ENCODE measurements at regions not wholly inside any gene's neighbourhood (a gene's known extent, or its start where the extent isn't known, plus 50 kb on each side); places are given as distances from the start of the nearest gene placed in this dataset.
A peak's percentile ranks its signal among the peaks of the same experiment; 100 is the strongest.

DNA sequence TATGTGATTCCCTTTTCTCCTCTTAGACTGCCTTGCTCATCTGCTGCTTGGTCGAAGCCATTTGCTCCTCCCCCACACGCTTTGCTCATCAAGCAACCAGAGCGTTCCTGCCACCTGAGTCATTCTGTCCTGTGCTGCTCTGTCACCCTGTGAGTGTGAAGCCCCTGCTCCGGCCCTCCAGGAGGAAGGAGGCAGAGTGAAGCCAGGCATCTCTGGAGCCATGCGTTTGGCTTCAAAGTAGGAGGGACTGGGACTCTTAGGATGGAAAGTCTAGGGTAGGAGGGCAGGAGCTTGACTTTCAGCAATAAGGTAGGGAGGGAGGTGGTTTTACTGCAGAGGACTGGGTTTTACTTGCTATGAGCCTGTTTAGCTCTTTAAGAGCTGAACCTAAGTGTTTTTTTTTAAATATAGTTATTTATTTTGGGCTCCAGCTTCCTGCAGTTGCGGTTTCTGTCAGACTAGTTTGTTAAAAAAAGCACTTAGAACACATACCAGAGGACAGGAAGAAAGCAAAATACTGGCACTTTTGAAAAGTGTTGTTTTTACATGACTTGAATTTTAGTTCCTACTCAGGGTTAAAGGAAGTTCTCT lies 63.6 kb downstream of the SPINK2 start:
- peak; percentile 19 to 89 (median 41) for DNase-seq

DNA sequence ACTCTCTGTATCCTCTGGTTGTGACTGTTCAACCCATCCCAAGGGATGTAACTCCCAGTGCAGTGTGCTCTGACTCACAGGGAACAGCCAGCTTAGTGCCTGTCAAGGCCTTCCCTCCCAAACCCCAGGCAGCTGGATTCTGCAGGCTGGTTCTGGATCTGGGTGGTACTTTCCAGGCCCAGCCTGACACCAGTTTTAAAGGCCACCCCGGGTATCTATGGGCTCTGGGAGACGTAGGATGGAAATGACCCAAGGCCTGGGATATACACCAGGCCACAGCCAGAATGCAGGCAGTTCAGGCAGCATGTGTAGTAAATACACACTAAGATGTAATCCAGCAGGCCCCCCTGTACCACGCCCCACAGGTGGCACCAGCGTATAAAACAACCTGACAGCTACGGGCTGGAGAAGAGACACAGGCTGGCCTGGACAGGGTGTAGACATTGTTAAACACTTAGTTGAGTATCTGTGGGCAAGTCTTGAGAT lies 64.2 kb downstream of the SPINK2 start:
- DNase-seq = peak in 1 of 3 donors; percentile 46

DNA sequence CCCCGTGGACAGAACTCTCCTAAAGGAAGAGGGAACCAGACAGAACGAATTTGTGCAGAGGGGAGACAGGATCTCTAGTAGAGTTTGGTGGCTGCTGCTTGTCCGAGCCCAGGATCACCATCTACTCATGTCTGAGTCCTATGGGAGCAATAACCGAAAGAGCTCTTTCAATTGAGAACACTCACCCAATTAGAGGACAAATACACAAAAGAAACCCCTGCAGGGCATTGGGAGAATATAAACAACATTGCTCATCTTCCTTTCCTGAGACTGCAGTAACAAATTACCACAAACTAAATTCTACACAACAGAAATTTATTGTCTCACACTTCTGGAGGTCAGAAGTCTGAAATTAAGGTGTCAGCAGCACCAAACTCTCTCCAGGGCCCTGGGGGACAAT lies 65.6 kb downstream of the SPINK2 start:
- DNase-seq = no peak

DNA sequence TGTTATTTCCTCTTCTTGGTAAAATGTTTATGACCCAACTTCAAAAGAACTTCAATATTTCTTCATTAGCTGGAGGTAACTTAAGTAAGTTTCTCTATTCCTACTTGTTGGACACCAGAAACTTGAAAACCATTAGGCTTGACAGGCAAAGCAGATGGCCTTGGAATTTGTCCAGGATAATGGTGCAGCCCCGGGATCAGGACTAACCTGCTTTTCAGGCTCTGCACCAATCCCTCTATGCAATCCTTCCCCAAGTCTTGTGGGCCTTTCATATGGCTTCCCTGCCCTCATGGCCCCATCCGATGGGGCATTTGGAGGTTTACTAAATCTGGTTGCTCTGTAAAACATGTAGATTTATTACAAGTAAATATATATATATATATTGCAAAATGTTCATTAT lies 68.5 kb downstream of the SPINK2 start:
- no peak for DNase-seq

DNA sequence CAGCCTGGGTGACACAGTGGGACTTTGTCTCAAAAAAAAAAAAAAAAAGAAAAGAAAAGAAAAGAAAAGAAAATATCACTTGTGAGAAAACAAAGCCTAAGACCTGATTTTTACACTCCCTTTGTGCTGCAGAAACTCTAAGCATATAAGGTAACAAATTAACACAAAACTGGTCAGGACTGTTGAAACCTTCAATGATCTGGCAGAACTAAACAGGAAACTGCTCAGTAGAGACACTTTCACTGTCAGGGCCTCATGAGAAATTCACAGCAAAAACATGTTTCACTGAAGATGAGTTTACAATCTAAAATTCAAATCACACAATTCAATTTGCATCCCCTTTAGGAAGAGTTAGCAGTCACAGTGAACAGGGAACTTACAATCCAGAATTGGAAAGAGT lies 69.1 kb upstream of the HOPX start:
- no peak for DNase-seq

DNA sequence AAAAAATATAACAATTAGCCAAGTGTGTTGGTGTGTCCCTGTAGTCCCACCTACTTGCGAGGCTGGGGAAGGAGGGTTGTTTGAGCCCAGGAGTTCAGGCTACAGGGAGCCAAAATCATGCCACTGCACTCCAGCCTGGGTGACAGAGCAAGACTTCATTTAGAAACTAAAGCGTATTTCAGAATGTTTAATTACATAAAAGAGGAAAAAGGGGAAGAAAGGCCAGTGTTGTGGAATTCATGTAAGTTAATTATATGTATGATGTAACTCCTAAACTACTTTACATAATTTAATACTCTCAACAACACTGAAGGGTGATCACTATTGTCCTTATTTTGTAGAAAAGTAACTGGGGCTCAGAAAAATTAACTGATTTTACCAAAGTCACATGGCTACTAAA lies 67.2 kb upstream of the HOPX start:
- DNase-seq = no peak

DNA sequence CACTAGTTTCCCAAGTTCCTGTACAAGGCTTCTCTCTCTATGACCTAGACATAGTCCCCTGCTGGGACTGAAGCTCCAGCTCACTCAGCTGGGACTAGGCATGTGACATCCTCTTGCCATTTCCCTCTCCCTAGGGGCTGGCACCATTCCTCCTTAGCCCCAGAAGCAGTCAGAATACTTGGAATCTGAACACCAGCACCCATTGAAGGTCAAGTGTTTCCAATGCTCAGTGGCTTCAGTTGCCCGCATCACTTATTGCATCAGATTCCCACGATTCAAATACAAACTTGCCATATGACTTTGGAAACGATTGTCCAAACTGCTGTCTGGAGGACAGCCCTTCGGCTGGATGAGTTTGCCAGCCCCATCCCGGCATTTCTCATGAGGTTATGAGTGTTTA lies 65.5 kb upstream of the HOPX start:
- DNase-seq = no peak

- no peak for DNase-seq
These were observed 63.9 kb upstream of the HOPX start for GRCh38 chr4:56745042-56745441.

- no peak for DNase-seq
These were observed 62.9 kb upstream of the HOPX start for GRCh38 chr4:56744030-56744429.

DNA sequence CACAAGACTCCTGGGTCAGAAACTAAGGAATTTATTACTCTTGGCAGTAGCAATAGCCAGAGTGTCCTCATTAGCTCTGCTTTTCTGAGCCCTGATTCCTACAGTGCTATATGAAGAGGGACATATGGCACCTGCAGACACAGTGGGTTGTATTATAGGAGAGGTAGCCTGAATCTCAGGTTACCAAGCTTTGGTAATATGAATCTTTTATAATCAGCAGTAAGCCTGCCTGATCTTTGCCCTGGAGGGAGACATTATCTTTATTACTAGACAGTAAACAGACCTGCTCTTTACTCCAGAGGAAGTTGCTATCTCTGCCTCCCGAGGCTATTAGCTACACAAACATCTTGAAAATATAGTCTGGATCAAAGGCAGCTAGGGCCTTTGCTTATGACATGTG lies 62.5 kb upstream of the HOPX start:
- no peak for DNase-seq

DNA sequence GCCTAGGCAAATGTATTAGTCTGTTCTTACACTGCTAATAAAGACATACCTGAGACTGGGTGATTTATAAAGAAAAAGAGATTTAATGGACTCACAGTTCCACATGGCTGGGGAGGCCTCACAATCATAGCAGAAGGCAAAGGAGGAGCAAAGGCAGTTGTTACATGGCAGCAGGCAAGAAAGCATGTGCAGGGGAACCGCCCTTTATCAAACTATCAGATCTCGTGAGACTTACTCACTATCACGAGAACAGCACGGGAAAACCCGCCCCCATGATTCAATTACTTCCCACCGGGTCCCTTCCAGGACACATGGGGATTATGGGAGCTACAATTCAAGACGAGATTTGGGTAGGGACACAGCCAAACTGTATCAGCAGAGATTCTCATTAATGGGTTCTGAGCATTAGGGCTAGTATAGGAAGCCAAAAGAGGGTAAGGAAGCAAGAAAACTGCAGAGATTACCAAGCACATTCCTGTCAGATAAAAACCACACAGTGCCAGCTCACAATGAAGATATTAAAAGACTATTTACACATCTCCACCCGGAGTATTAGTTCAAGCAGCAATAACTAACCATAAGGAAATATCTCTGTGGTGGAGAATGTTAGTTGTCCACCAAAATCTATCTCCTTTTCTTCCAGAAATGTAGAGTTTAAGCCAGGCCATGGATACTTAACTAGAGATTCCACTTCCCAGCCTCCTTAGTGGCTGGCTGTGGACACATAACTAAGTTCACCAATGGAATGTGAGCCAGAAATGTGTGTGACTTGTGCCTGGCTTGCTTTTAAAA lies 61.2 kb upstream of the HOPX start:
- DNase-seq = no peak

DNA sequence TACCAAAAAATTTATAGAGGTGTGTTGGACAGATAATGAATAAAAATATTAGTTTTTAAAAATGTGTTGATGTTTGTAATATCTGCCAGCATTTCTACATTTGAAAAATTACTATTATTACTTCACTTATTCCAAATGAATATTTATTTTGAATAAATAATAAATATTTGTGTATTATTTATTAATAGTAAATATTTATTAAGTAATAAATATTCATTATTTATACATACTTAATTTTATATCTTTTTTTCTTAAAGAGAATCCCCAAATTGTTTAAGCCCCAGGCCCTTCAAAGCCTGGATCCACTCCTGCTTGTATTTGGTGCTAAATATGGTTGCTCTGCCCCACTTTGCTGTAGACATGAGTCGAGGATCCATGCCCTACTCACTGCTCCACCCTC lies 60.5 kb upstream of the HOPX start:
- DNase-seq = no peak

GRCh38 chr4:56739066-56739777 lies 58.1 kb upstream of the HOPX start:
- peak in 2 of 3 donors; percentile 53 to 61 for DNase-seq

DNA sequence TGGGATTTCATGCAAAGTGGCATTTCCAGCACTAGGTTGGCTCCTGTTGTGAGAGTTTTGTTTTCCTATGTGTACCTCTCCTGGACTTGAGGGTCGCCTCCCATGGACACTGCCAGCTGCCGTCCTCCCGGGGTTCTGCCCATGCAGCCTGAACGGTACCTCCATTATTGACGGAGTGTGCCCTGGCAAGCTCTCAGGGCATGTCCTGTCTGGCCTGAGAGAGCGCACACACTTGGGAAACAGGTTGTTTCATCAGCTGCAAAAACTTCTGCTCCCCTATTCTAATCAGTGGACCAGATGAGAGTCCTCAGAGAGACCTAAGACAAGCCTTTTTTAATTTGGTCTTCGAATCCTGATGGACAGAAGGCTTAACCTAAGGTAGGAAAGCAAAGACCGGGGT lies 56.6 kb upstream of the HOPX start:
- DNase-seq = no peak

GRCh38 chr4:56733352-56733751 lies 52.3 kb upstream of the HOPX start:
- no peak for DNase-seq

- DNase-seq = no peak
These were observed 51.2 kb upstream of the HOPX start for GRCh38 chr4:56732301-56732700.

- no peak for DNase-seq
These were observed 50.8 kb upstream of the HOPX start for GRCh38 chr4:56731857-56732256.
